Large intestine (tissue), 3 donors: ENCODE measurements at regions not wholly inside any gene's neighbourhood (a gene's known extent, or its start where the extent isn't known, plus 50 kb on each side); places are given as distances from the start of the nearest gene placed in this dataset.

Experiments used
- DNase-seq, 2 donors: peaks; one replicate each; pipeline versions ENCODE4 v3.0.0 to v3.0.0-alpha.2; 2013
- H3K27ac ChIP-seq: one replicate; pipeline ENCODE4 v1.5.1; 2013; ENCODE audit warnings: low read length
- H3K27me3 ChIP-seq: 2 replicates; pipeline ENCODE4 v1.6.1; 2013; ENCODE audit warnings: low read length; ENCODE audit not compliant: control insufficient read depth, insufficient read depth
- H3K36me3 ChIP-seq: 2 replicates; pipeline ENCODE4 v1.6.1; 2013; ENCODE audit warnings: low read length; ENCODE audit not compliant: control insufficient read depth, insufficient read depth
- H3K4me1 ChIP-seq: one replicate; pipeline ENCODE4 v1.6.1; 2013; ENCODE audit warnings: low read length; ENCODE audit not compliant: control insufficient read depth, insufficient read depth
- H3K4me3 ChIP-seq: one replicate; pipeline ENCODE4 v1.5.1; 2013; ENCODE audit warnings: low read length
- H3K9me3 ChIP-seq: one replicate; pipeline ENCODE4 v1.6.1; 2013; ENCODE audit warnings: mild to moderate bottlenecking, low read depth, low read length, moderate library complexity; ENCODE audit not compliant: control insufficient read depth
- WGBS: methylation state at CpG from one replicate; pipeline ENCODE4 v1.1.5; 2013; ENCODE audit warnings: low lambda C conversion rate; ENCODE audit not compliant: insufficient coverage; 5-methylcytosine and 5-hydroxymethylcytosine counted together

DNA sequence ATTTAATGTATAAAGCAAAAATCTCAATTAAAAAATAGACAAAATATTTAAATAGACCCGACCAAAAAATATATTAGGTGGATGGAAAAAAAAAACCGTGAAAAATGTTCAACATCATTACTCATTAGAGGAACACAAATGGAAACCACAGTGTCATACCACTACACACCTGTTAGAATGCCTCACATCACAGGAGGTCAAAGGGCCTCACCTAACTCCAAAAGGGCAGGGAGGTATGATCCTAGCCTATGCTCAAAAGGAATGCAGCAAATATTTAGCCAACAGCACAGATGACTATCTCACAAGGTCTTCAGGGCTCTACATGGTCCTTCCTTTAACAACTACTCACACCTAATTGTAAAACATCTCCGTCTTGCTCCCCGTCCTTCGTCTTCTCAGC lies 185.5 kb upstream of the SETBP1 start:
- no peak overlapping the region for H3K4me3 ChIP-seq
- no peaks in the 10 kb centered on the region for H3K4me1 ChIP-seq
- no peaks in the 10 kb centered on the region for H3K27me3 ChIP-seq
- no peaks in the 10 kb centered on the region for H3K36me3 ChIP-seq
- no peak overlapping the region for H3K27ac ChIP-seq
- no peak for DNase-seq
- no peaks in the 10 kb centered on the region for H3K9me3 ChIP-seq
- 97% methylated on average over 4 of the region's 5 CpGs for WGBS

- no peaks in the 10 kb centered on the region for H3K36me3 ChIP-seq
- no peaks in the 10 kb centered on the region for H3K4me1 ChIP-seq
- 78% methylated on average over 2 of the region's 3 CpGs for WGBS
- H3K27ac ChIP-seq: no peak overlapping the region
- no peak overlapping the region for H3K4me3 ChIP-seq
- DNase-seq: no peak
- H3K9me3 ChIP-seq: no peaks in the 10 kb centered on the region
- H3K27me3 ChIP-seq: no peaks in the 10 kb centered on the region
These were observed 183.4 kb upstream of the SETBP1 start for GRCh38 chr18:44497311-44497710.

DNA sequence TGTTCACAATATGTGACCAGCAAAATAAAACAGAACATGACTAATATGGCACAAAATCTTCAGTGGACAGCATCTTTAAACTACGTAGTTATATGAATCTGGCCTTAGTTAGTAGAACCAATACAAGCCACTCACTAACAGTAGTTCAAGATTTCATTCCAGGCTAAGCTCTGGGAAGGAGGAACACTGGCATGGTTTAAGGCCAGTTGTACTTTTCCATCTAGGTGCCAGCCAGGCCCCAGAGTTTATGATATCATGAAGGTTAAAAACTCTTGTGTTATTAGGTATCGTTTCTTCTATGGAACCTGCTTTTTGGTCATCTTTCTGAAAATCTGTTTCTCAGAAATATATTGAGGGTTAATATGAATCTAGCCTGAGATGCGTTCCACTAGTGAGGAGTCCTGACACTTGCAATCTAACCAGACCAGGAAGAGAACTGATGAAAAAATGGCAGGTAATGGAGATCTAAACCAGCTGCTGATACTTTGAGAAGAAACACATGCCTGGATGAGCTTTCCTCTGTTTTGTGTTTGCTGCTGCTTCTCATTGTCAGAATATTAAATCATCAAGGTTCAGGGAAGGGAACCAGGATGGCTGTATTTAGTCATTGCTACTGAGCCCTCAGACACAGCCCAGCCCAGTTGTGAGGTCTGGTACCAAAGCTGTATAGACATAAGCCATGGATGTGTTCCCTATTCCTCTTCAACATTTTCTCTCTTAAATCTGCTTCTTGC lies 182.8 kb upstream of the SETBP1 start:
- 83% methylated on average over 1 of the region's 3 CpGs for WGBS
- Histone ChIP-seq H3K4me3 (no peak overlapping the region), H3K36me3 (no peaks in the 10 kb centered on the region), H3K4me1 (no peaks in the 10 kb centered on the region), H3K27me3 (no peaks in the 10 kb centered on the region), H3K27ac (no peak overlapping the region), H3K9me3 (no peaks in the 10 kb centered on the region)
- DNase-seq: no peak

DNA sequence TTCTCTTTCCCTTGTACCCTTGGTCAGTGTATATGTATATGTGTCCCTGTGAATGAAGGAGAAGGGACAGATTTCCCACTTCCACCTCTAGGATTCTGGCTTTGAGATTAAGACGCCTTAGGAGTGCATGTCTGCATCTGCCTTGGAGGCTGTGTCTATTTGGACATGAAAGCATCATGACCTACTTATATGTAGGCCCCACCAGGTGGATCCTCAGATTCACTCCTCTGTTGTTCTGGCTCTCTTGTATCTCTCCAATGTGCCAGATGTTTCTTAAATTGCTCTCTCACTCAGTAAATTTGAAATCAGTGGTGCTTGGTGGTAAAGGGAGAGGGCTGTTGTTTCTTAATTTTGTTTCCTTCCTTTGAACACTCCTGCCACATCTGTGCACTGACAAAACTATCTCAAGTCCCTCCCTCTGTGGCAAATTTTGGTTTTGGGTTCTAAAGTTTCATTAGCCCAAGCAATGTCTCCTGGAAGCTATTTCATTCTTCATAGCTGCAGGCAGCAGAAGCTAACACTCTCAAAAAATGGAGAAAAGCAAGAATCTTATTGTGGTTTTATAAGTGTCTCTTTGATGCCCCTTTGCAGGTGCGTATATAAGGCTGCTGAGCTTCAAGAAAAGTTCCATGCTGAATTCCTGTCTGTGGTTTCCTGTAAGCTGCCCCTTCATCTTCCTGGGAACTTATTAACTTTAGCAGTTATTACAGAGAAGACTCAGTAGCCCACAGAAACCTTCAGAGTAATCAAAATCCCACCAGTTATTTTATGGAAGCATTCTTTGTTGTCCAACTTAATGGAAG lies 179.7 kb upstream of the SETBP1 start:
- DNase-seq: no peak
- Histone ChIP-seq H3K4me3 (no peak overlapping the region), H3K9me3 (no peaks in the 10 kb centered on the region), H3K4me1 (no peaks in the 10 kb centered on the region), H3K27me3 (no peaks in the 10 kb centered on the region), H3K36me3 (no peaks in the 10 kb centered on the region), H3K27ac (no peak overlapping the region)
- WGBS: no CpG with 5 or more reads among the region's 2 CpGs

GRCh38 chr18:44502221-44502620 lies 178.5 kb upstream of the SETBP1 start:
- Histone ChIP-seq H3K9me3 (no peaks in the 10 kb centered on the region), H3K27me3 (no peaks in the 10 kb centered on the region), H3K27ac (no peak overlapping the region), H3K4me1 (no peaks in the 10 kb centered on the region), H3K4me3 (no peak overlapping the region), H3K36me3 (no peaks in the 10 kb centered on the region)
- WGBS: no CpG with 5 or more reads among the region's 1 CpG
- no peak for DNase-seq

- no peaks in the 10 kb centered on the region for H3K4me1 ChIP-seq
- no peak for DNase-seq
- no peak overlapping the region for H3K27ac ChIP-seq
- H3K27me3 ChIP-seq: no peaks in the 10 kb centered on the region
- no peak overlapping the region for H3K4me3 ChIP-seq
- H3K36me3 ChIP-seq: no peaks in the 10 kb centered on the region
- H3K9me3 ChIP-seq: no peaks in the 10 kb centered on the region
These were observed 177.9 kb upstream of the SETBP1 start for GRCh38 chr18:44502790-44503189.

GRCh38 chr18:44503854-44504253 lies 176.8 kb upstream of the SETBP1 start:
- Histone ChIP-seq H3K4me3 (no peak overlapping the region), H3K27ac (no peak overlapping the region), H3K9me3 (no peaks in the 10 kb centered on the region), H3K36me3 (no peaks in the 10 kb centered on the region), H3K4me1 (no peaks in the 10 kb centered on the region), H3K27me3 (no peaks in the 10 kb centered on the region)
- no peak for DNase-seq
- 100% methylated on average over 1 of the region's 1 CpG for WGBS

DNA sequence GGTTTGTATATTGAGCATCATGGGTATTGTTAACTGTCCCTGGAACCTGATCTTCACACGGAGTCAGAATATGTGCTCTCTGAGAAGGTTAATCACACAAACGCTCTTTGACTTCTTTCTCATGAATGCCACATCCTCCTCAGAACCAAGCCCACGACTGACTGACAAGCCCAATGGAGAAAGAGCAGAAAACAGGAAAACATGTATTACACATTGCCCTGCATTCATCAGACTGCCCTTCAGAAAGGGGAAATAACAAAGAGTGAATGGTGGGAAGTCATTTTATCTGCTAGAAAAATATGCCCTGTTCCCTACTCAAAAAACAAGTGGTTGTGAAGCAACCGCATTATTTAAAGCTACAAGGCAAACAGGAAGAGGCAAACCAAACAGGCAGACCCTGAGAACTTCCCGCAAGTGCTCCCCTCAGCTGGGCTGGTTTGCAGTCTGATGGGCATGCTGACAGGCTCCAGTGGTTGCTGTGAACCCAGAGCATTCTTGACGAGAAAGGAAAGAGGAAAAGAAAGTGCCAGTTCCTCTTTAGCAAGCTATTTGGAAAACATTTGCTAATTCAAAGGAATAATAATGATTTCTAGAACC lies 172.9 kb upstream of the SETBP1 start:
- no peaks in the 10 kb centered on the region for H3K9me3 ChIP-seq
- no peak overlapping the region for H3K27ac ChIP-seq
- DNase-seq: peak in 1 of 2 donors; percentile 6

DNA sequence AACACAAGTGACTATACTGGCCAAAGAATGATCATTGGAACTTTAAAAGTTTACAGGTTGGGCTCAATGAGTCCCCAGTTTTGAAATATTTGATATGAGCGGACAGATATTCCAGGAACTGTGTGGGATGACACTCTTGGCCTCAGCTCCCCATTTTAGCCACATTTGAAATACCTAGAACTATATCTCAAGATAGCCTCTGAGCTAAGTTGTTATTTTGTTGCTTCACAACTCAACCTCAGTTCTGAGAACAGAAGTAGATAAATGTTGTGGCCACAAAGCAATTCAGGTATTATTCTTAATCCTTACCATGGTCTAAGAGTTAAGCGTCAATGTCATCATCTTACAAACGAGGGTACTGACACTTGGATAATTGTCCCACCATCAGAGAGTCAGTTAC lies 172.2 kb upstream of the SETBP1 start:
- Histone ChIP-seq H3K27ac (no peak overlapping the region), H3K9me3 (no peaks in the 10 kb centered on the region), H3K4me1 (no peaks in the 10 kb centered on the region), H3K27me3 (no peaks in the 10 kb centered on the region), H3K4me3 (no peak overlapping the region), H3K36me3 (no peaks in the 10 kb centered on the region)
- no CpG with 5 or more reads among the region's 3 CpGs for WGBS
- DNase-seq: no peak

More for the DNA sequence above, 172.9 kb upstream of the SETBP1 start:
- Histone ChIP-seq H3K4me1 (no peaks in the 10 kb centered on the region), H3K27me3 (no peaks in the 10 kb centered on the region), H3K36me3 (no peaks in the 10 kb centered on the region), H3K4me3 (no peak overlapping the region)
- WGBS: 50% methylated on average over 1 of the region's 6 CpGs

GRCh38 chr18:44509048-44509447 lies 171.6 kb upstream of the SETBP1 start:
- no peak for DNase-seq
- H3K27me3 ChIP-seq: no peaks in the 10 kb centered on the region
- no CpG with 5 or more reads among the region's 2 CpGs for WGBS
- H3K9me3 ChIP-seq: no peaks in the 10 kb centered on the region
- no peak overlapping the region for H3K4me3 ChIP-seq
- H3K27ac ChIP-seq: no peak overlapping the region
- H3K4me1 ChIP-seq: no peaks in the 10 kb centered on the region
- no peaks in the 10 kb centered on the region for H3K36me3 ChIP-seq
